H1 (cell line): ENCODE measurements at regions not wholly inside any gene's neighbourhood (a gene's known extent, or its start where the extent isn't known, plus 50 kb on each side); places are given as distances from the start of the nearest gene placed in this dataset.

Source experiments
- CTCF ChIA-PET: fragments of 300-600 bp; sonication (Branson Sonifier 250); formaldehyde crosslinking; loops from one replicate; lab custom pipeline; 2021; ENCODE audit not compliant: partially characterized antibody; lab: Charles Lee
- POLR2A ChIA-PET: fragments of 300-600 bp; sonication (Branson Sonifier 250); formaldehyde crosslinking; loops from one replicate; lab custom pipeline; 2021; ENCODE audit warnings: inconsistent platforms; ENCODE audit not compliant: partially characterized antibody; lab: Charles Lee
- DNase-seq, 2 experiments: peaks; one replicate each; pipeline versions ENCODE4 v3.0.0 to v3.0.0-alpha.2; 2010 to 2022; ENCODE audit warnings: low spot score in 2 of 2, low read depth in 1 of 2, mixed read lengths in 1 of 2
- FAIRE-seq: peaks from 2 replicates; lab custom pipeline; 2011; peaks lifted over from hg19 to GRCh38; lab: Jason Lieb, UNC
- H2AFZ ChIP-seq: 2 replicates; pipeline ENCODE4 v1.8.1; 2012; ENCODE audit warnings: low read length, inconsistent platforms
- H2AK5ac ChIP-seq: 2 replicates; pipeline ENCODE4 v1.6.1; 2013; ENCODE audit warnings: low read depth, low read length
- H2BK120ac ChIP-seq: replicated peaks from 2 replicates; pipeline ENCODE3; 2013; ENCODE audit warnings: low read depth, low read length, inconsistent platforms
- H2BK12ac ChIP-seq: 2 replicates; pipeline ENCODE4 v1.6.1; 2013; ENCODE audit warnings: low read depth, low read length
- H2BK15ac ChIP-seq: 2 replicates; pipeline ENCODE4 v1.6.1; 2013; ENCODE audit warnings: low read length
- H2BK20ac ChIP-seq: 2 replicates; pipeline ENCODE4 v1.6.1; 2013; ENCODE audit warnings: low read length
- H2BK5ac ChIP-seq: 2 replicates; pipeline ENCODE4 v1.6.1; 2013; ENCODE audit warnings: low read depth, low read length
- H3K14ac ChIP-seq: 2 replicates; pipeline ENCODE4 v1.6.1; 2013; ENCODE audit warnings: inconsistent platforms; ENCODE audit not compliant: insufficient read length
- H3K18ac ChIP-seq: 2 replicates; pipeline ENCODE4 v1.6.1; 2013; ENCODE audit warnings: low read length; ENCODE audit errors: extremely low read depth
- H3K23ac ChIP-seq: 2 replicates; pipeline ENCODE4 v1.6.1; 2013; ENCODE audit warnings: inconsistent platforms; ENCODE audit not compliant: insufficient read length
- H3K23me2 ChIP-seq: 2 replicates; pipeline ENCODE4 v1.6.1; 2013; ENCODE audit warnings: low read depth, low read length
- H3K27ac ChIP-seq: 2 replicates; pipeline ENCODE4 v1.6.1; 2011; ENCODE audit warnings: low read depth, low read length, inconsistent platforms
- H3K27me3 ChIP-seq, 4 experiments: replicated peaks in 1 of 4; 1 replicate in 1 of 4; 2 replicates in 3 of 4; pipeline versions ENCODE4 v1.6.1 to v1.8.1; 2011 to 2013; ENCODE audit warnings: low read length in 3 of 4, mild to moderate bottlenecking in 3 of 4, inconsistent platforms in 2 of 4, mixed read lengths in 2 of 4, moderate library complexity in 1 of 4; ENCODE audit not compliant: control insufficient read depth in 3 of 4, insufficient read depth in 3 of 4; ENCODE audit errors: extremely low read depth in 1 of 4
- H3K36me3 ChIP-seq, 4 experiments: 2 replicates each; pipeline versions ENCODE4 v1.6.1 to v1.8.1; 2011 to 2013; ENCODE audit warnings: mild to moderate bottlenecking in 4 of 4, low read length in 3 of 4, moderate library complexity in 2 of 4, control low read depth in 1 of 4, inconsistent platforms in 1 of 4; ENCODE audit not compliant: insufficient read depth in 4 of 4, control insufficient read depth in 2 of 4
- H3K4ac ChIP-seq: replicated peaks from 2 replicates; pipeline ENCODE3; 2013; ENCODE audit warnings: low read length, low read depth, mixed read lengths, inconsistent platforms; ENCODE audit not compliant: insufficient read length
- H3K4me1 ChIP-seq, 4 experiments: replicated peaks in 1 of 4; 1 replicate in 1 of 4; 2 replicates in 3 of 4; pipeline versions ENCODE4 v1.6.1 to v1.8.1; 2011 to 2013; ENCODE audit warnings: low read length in 3 of 4, inconsistent platforms in 2 of 4, mixed read lengths in 1 of 4; ENCODE audit not compliant: insufficient read depth in 4 of 4, control insufficient read depth in 3 of 4
- H3K4me2 ChIP-seq, 2 experiments: 2 replicates each; pipeline versions ENCODE4 v1.6.1 to v1.8.1; 2011 to 2013; ENCODE audit warnings: low read depth in 2 of 2, low read length in 2 of 2, control low read depth in 1 of 2, inconsistent platforms in 1 of 2, mild to moderate bottlenecking in 1 of 2; ENCODE audit not compliant: insufficient read depth in 1 of 2
- H3K4me3 ChIP-seq, 4 experiments: fragments of 200-600, 300-600 bp in 1 of 4; sonication (generic), shearing (Covaris generic), sonication (Bioruptor Twin) in 1 of 4; 2 replicates each; pipeline versions ENCODE4 v1.5.1 to v1.8.1; 2011 to 2016; ENCODE audit warnings: low read length in 4 of 4, low read depth in 3 of 4, control low read depth in 2 of 4, inconsistent platforms in 2 of 4, mild to moderate bottlenecking in 2 of 4, mixed read lengths in 1 of 4, moderate library complexity in 1 of 4; ENCODE audit not compliant: insufficient read depth in 2 of 4; ENCODE audit errors: extremely low read depth in 1 of 4
- H3K56ac ChIP-seq: replicated peaks from 2 replicates; pipeline ENCODE3; 2013; ENCODE audit warnings: low read depth, mild to moderate bottlenecking, mixed read lengths, low read length, inconsistent platforms; ENCODE audit not compliant: insufficient read length
- H3K79me1 ChIP-seq: 2 replicates; pipeline ENCODE4 v1.6.1; 2013; ENCODE audit warnings: low read depth, low read length, control low read depth
- H3K79me2 ChIP-seq, 2 experiments: 2 replicates each; pipeline versions ENCODE4 v1.6.1 to v1.8.1; 2012 to 2013; ENCODE audit warnings: low read length in 2 of 2, mild to moderate bottlenecking in 2 of 2, inconsistent platforms in 1 of 2; ENCODE audit not compliant: insufficient read depth in 2 of 2, control insufficient read depth in 1 of 2
- H3K9ac ChIP-seq, 4 experiments: replicated peaks in 1 of 4; 1 replicate in 1 of 4; 2 replicates in 3 of 4; pipeline versions ENCODE4 v1.6.1 to v1.8.1; 2011 to 2013; ENCODE audit warnings: low read depth in 3 of 4, low read length in 3 of 4, control low read depth in 2 of 4, mild to moderate bottlenecking in 2 of 4, moderate library complexity in 2 of 4, inconsistent platforms in 1 of 4; ENCODE audit errors: extremely low read depth in 1 of 4
- H3K9me3 ChIP-seq, 2 experiments: 2 replicates each; pipeline versions ENCODE4 v1.6.1 to v1.8.1; 2012 to 2013; ENCODE audit warnings: mild to moderate bottlenecking in 2 of 2, moderate library complexity in 2 of 2, control low read depth in 1 of 2, inconsistent platforms in 1 of 2, low read depth in 1 of 2, low read length in 1 of 2, mixed read lengths in 1 of 2; ENCODE audit not compliant: insufficient read depth in 2 of 2
- H4K20me1 ChIP-seq, 2 experiments: replicated peaks in 1 of 2; 2 replicates each; pipeline versions ENCODE3 to v1.8.1; 2011 to 2013; ENCODE audit warnings: inconsistent platforms in 2 of 2, low read length in 2 of 2, mild to moderate bottlenecking in 1 of 2; ENCODE audit not compliant: insufficient read depth in 2 of 2, control insufficient read depth in 1 of 2
- H4K5ac ChIP-seq: 2 replicates; pipeline ENCODE4 v1.6.1; 2013; ENCODE audit warnings: low read length, low read depth, mixed read lengths, inconsistent platforms; ENCODE audit not compliant: insufficient read length
- H4K8ac ChIP-seq: 2 replicates; pipeline ENCODE4 v1.8.0; 2013; ENCODE audit warnings: mild to moderate bottlenecking, moderate library complexity, low read length, inconsistent platforms; ENCODE audit not compliant: insufficient read depth; ENCODE audit errors: extremely low read depth
- H4K91ac ChIP-seq: replicated peaks from 2 replicates; pipeline ENCODE3; 2013; ENCODE audit warnings: low read length, mixed read lengths, inconsistent platforms; ENCODE audit not compliant: insufficient read length
- BACH1 ChIP-seq: IDR thresholded peaks from 2 replicates; pipeline ENCODE4 v1.6.1; 2012; ENCODE audit warnings: low read length, improper control_type of control experiment
- BCL11A ChIP-seq, 2 experiments: IDR thresholded peaks; one replicate each; pipeline ENCODE4 v1.6.1; 2011; ENCODE audit warnings: low read depth in 2 of 2, low read length in 2 of 2, mild to moderate bottlenecking in 2 of 2
- KDM4A ChIP-seq: IDR thresholded peaks from one replicate; pipeline ENCODE4 v1.7.1; 2012; ENCODE audit warnings: low read depth, mild to moderate bottlenecking, moderate library complexity, low read length, inconsistent platforms; ENCODE audit not compliant: severe bottlenecking
- NRF1 ChIP-seq: IDR thresholded peaks from 2 replicates; pipeline ENCODE4 v1.6.1; 2011; ENCODE audit warnings: mild to moderate bottlenecking, low read depth, low read length, improper control_type of control experiment
- RBBP5 ChIP-seq: IDR thresholded peaks from 2 replicates; pipeline ENCODE4 v1.7.1; 2012; ENCODE audit warnings: low read depth, mild to moderate bottlenecking, inconsistent platforms, low read length, moderate library complexity, borderline replicate concordance
- RNF2 ChIP-seq: fragments of 200-900, 300-1000 bp; sonication (generic); IDR thresholded peaks from 2 replicates; pipeline ENCODE4 v1.7.1; 2016; ENCODE audit warnings: borderline replicate concordance, low read depth, mild to moderate bottlenecking, antibody characterized with exemption, low read length; ENCODE audit not compliant: poor library complexity, severe bottlenecking; ENCODE audit errors: missing control alignments
- RXRA ChIP-seq: IDR thresholded peaks from 2 replicates; pipeline ENCODE4 v1.6.1; 2011; ENCODE audit warnings: low read depth, mild to moderate bottlenecking, low read length, moderate library complexity; ENCODE audit not compliant: insufficient read depth
- TAF1 ChIP-seq: IDR thresholded peaks from 2 replicates; pipeline ENCODE4 v1.6.1; 2011; ENCODE audit warnings: mild to moderate bottlenecking, low read depth, low read length
- TEAD4 ChIP-seq: IDR thresholded peaks from 2 replicates; pipeline ENCODE4 v1.6.1; 2012; ENCODE audit warnings: low read depth, low read length, inconsistent platforms, mixed read lengths
- YY1 ChIP-seq: IDR thresholded peaks from 2 replicates; pipeline ENCODE4 v1.6.1; 2011; ENCODE audit warnings: low read depth, mild to moderate bottlenecking, low read length
- WGBS, 2 experiments: shearing (Covaris generic) in 1 of 2; methylation state at CpG; one replicate each; pipeline versions ENCODE4 v1.1.6 to v1.1.7; 2013 to 2015; ENCODE audit warnings: low lambda C conversion rate in 2 of 2, mixed read lengths in 2 of 2, inconsistent platforms in 1 of 2, low coverage in 1 of 2, missing lambda C conversion rate in 1 of 2; ENCODE audit not compliant: insufficient replicate concordance in 2 of 2, insufficient coverage in 1 of 2, insufficient read length in 1 of 2; ENCODE audit errors: extremely low coverage in 1 of 2, missing lambda C conversion rate in 1 of 2; 5-methylcytosine and 5-hydroxymethylcytosine counted together
- TF ChIP-seq, protein P1 (sequence below): IDR thresholded peaks from 2 replicates; pipeline ENCODE4 v1.6.1; 2011; ENCODE audit warnings: low read length, improper control_type of control experiment

DNA sequence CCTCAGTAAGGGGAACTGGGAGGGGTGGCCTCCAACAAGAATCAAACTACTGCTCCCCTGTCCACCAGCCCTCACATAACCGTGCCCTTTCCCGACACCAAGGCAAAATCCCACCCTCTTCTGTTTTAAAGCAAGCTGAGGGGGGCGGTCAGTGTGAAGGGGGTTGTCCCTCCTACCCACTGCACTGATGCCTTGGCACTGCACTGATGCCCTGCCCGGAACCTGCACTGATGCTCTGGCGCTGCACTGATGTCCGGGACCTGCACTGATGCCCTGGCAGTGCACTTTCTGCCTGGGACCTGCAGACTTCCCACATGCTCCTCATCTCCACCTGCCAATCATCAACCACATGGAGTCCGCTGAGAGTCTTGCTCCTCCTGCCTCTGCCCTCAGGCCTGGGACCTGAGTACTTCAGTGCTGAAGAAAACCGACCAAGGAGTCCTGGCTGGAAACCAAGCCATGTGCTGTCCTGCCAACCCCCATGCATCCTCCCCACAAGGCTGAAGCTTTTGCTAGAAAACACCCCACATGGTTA lies 179.5 kb downstream of the SMAD2 start:
- Histone ChIP-seq H3K4ac (no peak overlapping the region), H3K4me1 (no peaks in the 10 kb centered on the region), H4K20me1 (no peaks in the 10 kb centered on the region), H3K18ac (no peak overlapping the region), H2BK12ac (no peak overlapping the region), H2BK120ac (no peak overlapping the region), H2BK15ac (no peak overlapping the region), H4K8ac (peak overlapping the region; percentile 6; the same call in 1 of the 2 replicates), H3K79me1 (no peaks in the 10 kb centered on the region), H3K27me3 (peaks cover 0 to 9% (median 3%) of the 10 kb centered on the region in 4 experiments; a peak in 5 of 7 replicates), H3K36me3 (no peaks in the 10 kb centered on the region), H2AFZ (no peak overlapping the region), H4K5ac (no peak overlapping the region), H3K4me2 (no peak overlapping the region), H3K4me3 (no peak overlapping the region), H3K9ac (no peak overlapping the region), H3K9me3 (no peaks in the 10 kb centered on the region), H4K91ac (no peak overlapping the region), H2BK20ac (no peak overlapping the region), H2AK5ac (no peak overlapping the region), H3K56ac (no peak overlapping the region), H2BK5ac (no peak overlapping the region), H3K23me2 (no peaks in the 10 kb centered on the region), H3K79me2 (no peaks in the 10 kb centered on the region), H3K27ac (no peak overlapping the region), H3K14ac (no peak overlapping the region), H3K23ac (no peak overlapping the region)
- FAIRE-seq (no peak), DNase-seq (no peak)
- 85% methylated on average over 8 of the region's 8 CpGs; no CpG with 5 or more reads in 1 of the 2 experiments for WGBS, 2 experiments
- POLR2A ChIA-PET = no interaction called here
- CTCF ChIA-PET = interaction anchor here (0.7 to 3.4 kb wide), 9 partner anchors 132 to 535 kb away, joined by 3 to 14 read pairs (median 5); no protein-coding TSS in a partner anchor
- no peak for TF ChIP-seq TAF1
- TF ChIP-seq BACH1 = no peak
- TF ChIP-seq TEAD4 = no peak
- no peak for TF ChIP-seq RXRA
- TF ChIP-seq KDM4A = no peak
- no peak for TF ChIP-seq RNF2
- no peak for TF ChIP-seq RBBP5
- no peak for TF ChIP-seq YY1
- TF ChIP-seq, protein P1, sequence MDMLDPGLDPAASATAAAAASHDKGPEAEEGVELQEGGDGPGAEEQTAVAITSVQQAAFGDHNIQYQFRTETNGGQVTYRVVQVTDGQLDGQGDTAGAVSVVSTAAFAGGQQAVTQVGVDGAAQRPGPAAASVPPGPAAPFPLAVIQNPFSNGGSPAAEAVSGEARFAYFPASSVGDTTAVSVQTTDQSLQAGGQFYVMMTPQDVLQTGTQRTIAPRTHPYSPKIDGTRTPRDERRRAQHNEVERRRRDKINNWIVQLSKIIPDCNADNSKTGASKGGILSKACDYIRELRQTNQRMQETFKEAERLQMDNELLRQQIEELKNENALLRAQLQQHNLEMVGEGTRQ = no peak
- TF ChIP-seq BCL11A (IDR thresholded peaks at IDR 0.05; ENCODE audit: low read depth in 2 of 2, low read length in 2 of 2) = no peak
- no peak for TF ChIP-seq NRF1
